SK-N-SH (cell line): ENCODE measurements at regions not wholly inside any gene's neighbourhood (a gene's known extent, or its start where the extent isn't known, plus 50 kb on each side); places are given as distances from the start of the nearest gene placed in this dataset.

Source experiments
- CTCF ChIA-PET: fragments of 300-600, 350-600 bp; formaldehyde crosslinking; extraction: SDS; loops from one replicate; lab custom pipeline; 2021; lab: Yijun Ruan, JAX
- POLR2A ChIA-PET: fragments of 350-600 bp; sonication (Branson Sonifier 250); formaldehyde crosslinking; extraction: SDS; loops from one replicate; lab custom pipeline; 2020; ENCODE audit warnings: antibody characterized with exemption, inconsistent platforms; lab: Yijun Ruan, JAX
- DNase-seq: peaks from one replicate; pipeline ENCODE4 v3.0.0; 2012
- H2AFZ ChIP-seq: fragments of 200-600 bp; sonication (generic); 2 replicates; pipeline ENCODE4 v1.8.1; 2016; ENCODE audit warnings: antibody characterized with exemption, mild to moderate bottlenecking, low read depth
- H3F3A ChIP-seq: fragments of 200-600 bp; sonication (generic); replicated peaks from 2 replicates; pipeline ENCODE3; 2016; ENCODE audit warnings: antibody characterized with exemption, mild to moderate bottlenecking; ENCODE audit not compliant: insufficient read depth
- H3K27ac ChIP-seq, 2 experiments: fragments of 200-500 bp in 1 of 2; fragments of 200-600 bp in 1 of 2; sonication (Bioruptor generic) in 1 of 2; sonication (generic), shearing (Covaris generic) in 1 of 2; 2 replicates each; pipeline versions ENCODE4 v1.5.1 to v1.6.1; 2014 to 2016; ENCODE audit warnings: low read depth in 2 of 2, inconsistent platforms in 1 of 2, low read length in 1 of 2, mild to moderate bottlenecking in 1 of 2, mixed read lengths in 1 of 2
- H3K27me3 ChIP-seq: fragments of 200-600 bp; sonication (generic), shearing (Covaris generic); 2 replicates; pipeline ENCODE4 v1.6.1; 2016; ENCODE audit warnings: mixed run types; ENCODE audit not compliant: insufficient read depth
- H3K36me3 ChIP-seq, 2 experiments: fragments of 200-500 bp in 1 of 2; fragments of 200-600 bp in 1 of 2; sonication (Bioruptor generic) in 1 of 2; sonication (generic) in 1 of 2; replicated peaks in 1 of 2; 2 replicates each; pipeline versions ENCODE3 to v1.5.1; 2014 to 2016; ENCODE audit warnings: low read length in 1 of 2, mild to moderate bottlenecking in 1 of 2; ENCODE audit not compliant: insufficient read depth in 2 of 2, control insufficient read depth in 1 of 2
- H3K4me1 ChIP-seq, 2 experiments: fragments of 200-500 bp in 1 of 2; fragments of 200-600 bp in 1 of 2; sonication (Bioruptor generic) in 1 of 2; sonication (generic), shearing (Covaris generic) in 1 of 2; 2 replicates each; pipeline versions ENCODE4 v1.5.1 to v1.6.1; 2014 to 2016; ENCODE audit warnings: low read depth in 1 of 2, low read length in 1 of 2, mixed run types in 1 of 2; ENCODE audit not compliant: insufficient read depth in 2 of 2, control insufficient read depth in 1 of 2
- H3K4me2 ChIP-seq: fragments of 200-600 bp; sonication (generic), shearing (Covaris generic); 2 replicates; pipeline ENCODE4 v1.6.1; 2017; ENCODE audit warnings: mixed run types
- H3K4me3 ChIP-seq, 2 experiments: fragments of 200-500 bp in 1 of 2; fragments of 200-600 bp in 1 of 2; sonication (Bioruptor generic) in 1 of 2; sonication (generic), shearing (Covaris generic) in 1 of 2; 2 replicates each; pipeline versions ENCODE4 v1.5.1 to v1.8.1; 2014 to 2016; ENCODE audit warnings: low read depth in 2 of 2, inconsistent platforms in 1 of 2, low read length in 1 of 2, mild to moderate bottlenecking in 1 of 2, mixed read lengths in 1 of 2, moderate library complexity in 1 of 2
- H3K79me2 ChIP-seq: fragments of 200-600 bp; sonication (generic); 2 replicates; pipeline ENCODE4 v1.8.1; 2017; ENCODE audit warnings: mild to moderate bottlenecking; ENCODE audit not compliant: insufficient read depth
- H3K9ac ChIP-seq: fragments of 200-600 bp; sonication (generic); 2 replicates; pipeline ENCODE4 v1.6.1; 2017; ENCODE audit warnings: mixed run types
- H3K9me2 ChIP-seq: fragments of 200-600 bp; sonication (generic); 2 replicates; pipeline ENCODE4 v1.6.1; 2017; ENCODE audit warnings: mixed run types
- H3K9me3 ChIP-seq: fragments of 200-600 bp; sonication (generic); 2 replicates; pipeline ENCODE4 v1.6.1; 2017; ENCODE audit warnings: mixed run types, mild to moderate bottlenecking, moderate library complexity
- H4K20me1 ChIP-seq: fragments of 200-600 bp; sonication (generic); 2 replicates; pipeline ENCODE4 v1.6.1; 2017; ENCODE audit warnings: mild to moderate bottlenecking, mixed run types; ENCODE audit not compliant: insufficient read depth
- CHD2 ChIP-seq: fragments of 150-350 bp; IDR thresholded peaks from 2 replicates; pipeline ENCODE4 v1.6.1; 2018; ENCODE audit warnings: low read length; ENCODE audit not compliant: partially characterized antibody
- ELF1 ChIP-seq: IDR thresholded peaks from 2 replicates; pipeline ENCODE4 v1.4.0; 2012
- EP300 ChIP-seq, 2 experiments: IDR thresholded peaks; 2 replicates each; pipeline versions ENCODE4 v1.4.0 to v1.6.1; 2012; ENCODE audit warnings: borderline replicate concordance in 1 of 2, low read depth in 1 of 2, low read length in 1 of 2
- EZH2phosphoT487 ChIP-seq: fragments of 200-600 bp; sonication (generic); IDR thresholded peaks from 2 replicates; pipeline ENCODE4 v1.6.1; 2017; ENCODE audit warnings: low read depth, mixed run types, mild to moderate bottlenecking, antibody characterized with exemption, moderate library complexity, borderline replicate concordance
- FOSL2 ChIP-seq: IDR thresholded peaks from 2 replicates; pipeline ENCODE4 v1.4.0; 2012; ENCODE audit warnings: low read depth, mild to moderate bottlenecking, moderate library complexity, borderline replicate concordance
- FOXJ3 ChIP-seq: sonication (generic); formaldehyde crosslinking; IDR thresholded peaks from 2 replicates; pipeline ENCODE4 v1.5.1; 2020; ENCODE audit warnings: mild to moderate bottlenecking, missing genetic modification reagents
- GABPA ChIP-seq: IDR thresholded peaks from 2 replicates; pipeline ENCODE4 v1.4.0; 2012; ENCODE audit warnings: low read depth, mild to moderate bottlenecking
- GATA2 ChIP-seq: sonication (generic); formaldehyde crosslinking; IDR thresholded peaks from 2 replicates; pipeline ENCODE4 v1.5.0; 2020; ENCODE audit warnings: mild to moderate bottlenecking, missing genetic modification reagents
- MAX ChIP-seq: IDR thresholded peaks from 2 replicates; pipeline ENCODE4 v1.4.0; 2012; ENCODE audit warnings: low read depth
- NRF1 ChIP-seq: IDR thresholded peaks from 2 replicates; pipeline ENCODE4 v1.6.1; 2012; ENCODE audit warnings: low read depth, mild to moderate bottlenecking, low read length
- REST ChIP-seq: IDR thresholded peaks from 2 replicates; pipeline ENCODE4 v1.6.1; 2012; ENCODE audit warnings: mild to moderate bottlenecking, low read depth, low read length, moderate library complexity
- TEAD4 ChIP-seq: IDR thresholded peaks from 2 replicates; pipeline ENCODE4 v1.4.0; 2012; ENCODE audit warnings: mild to moderate bottlenecking, borderline replicate concordance; ENCODE audit not compliant: insufficient read depth
- WGBS: methylation state at CpG from one replicate; pipeline ENCODE4 v1.1.6; 2017; ENCODE audit warnings: low lambda C conversion rate; 5-methylcytosine and 5-hydroxymethylcytosine counted together
- TF ChIP-seq, protein P1 (sequence below): fragments of 200-600 bp; sonication (generic); IDR thresholded peaks from 2 replicates; pipeline ENCODE4 v1.6.1; 2017; ENCODE audit warnings: antibody characterized with exemption, mild to moderate bottlenecking, moderate library complexity

DNA sequence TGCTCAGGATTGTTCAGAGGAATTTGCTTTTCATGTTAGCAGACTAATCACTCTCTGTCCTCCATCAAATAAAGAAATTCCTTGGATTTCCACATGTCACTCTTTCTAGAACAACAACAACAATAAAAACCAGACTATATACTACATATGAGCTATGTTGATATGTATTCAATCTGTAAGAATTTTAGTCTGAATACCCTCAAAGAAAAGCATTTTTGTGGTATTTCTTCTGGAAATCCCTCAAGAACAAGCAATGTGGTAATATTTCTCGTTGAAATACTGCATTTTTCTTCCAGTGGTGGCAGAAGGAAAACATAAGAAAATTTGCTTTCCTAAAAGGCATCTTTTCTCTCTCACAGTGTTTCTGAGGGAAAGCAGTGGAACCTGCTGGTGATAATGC lies 312.6 kb upstream of the RSPO3 start:
- Histone ChIP-seq H2AFZ (no peak overlapping the region), H3K4me3 (no peak overlapping the region)
- no peak for DNase-seq
- no peak for TF ChIP-seq CHD2
- no peak for TF ChIP-seq EP300 (IDR thresholded peaks at IDR 0.05; ENCODE audit: borderline replicate concordance in 1 of 2, low read depth in 1 of 2, low read length in 1 of 2)
- TF ChIP-seq FOXJ3 (CRISPR knock-in tag) = no peak
- no peak for TF ChIP-seq REST
- TF ChIP-seq, all 33 proteins: peak for 0
- Histone ChIP-seq H3K27me3 (peaks cover 19% of the 10 kb centered on the region), H3K9me2 (no peaks in the 10 kb centered on the region), H4K20me1 (no peaks in the 10 kb centered on the region), H3K79me2 (no peaks in the 10 kb centered on the region), H3K9me3 (no peaks in the 10 kb centered on the region), H3K4me2 (no peak overlapping the region), H3K4me1 (no peaks in the 10 kb centered on the region), H3K36me3 (no peaks in the 10 kb centered on the region), H3K9ac (no peak overlapping the region), H3F3A (no peaks in the 10 kb centered on the region), H3K27ac (no peak overlapping the region)
- ChIA-PET POLR2A (no interaction called here), CTCF (interaction anchor here (3.2 kb wide), 1 partner anchor 23 kb away, joined by 11 read pairs; no protein-coding TSS in a partner anchor)
- 3% methylated on average over 1 of the region's 1 CpG for WGBS

- Histone ChIP-seq H3K9ac (no peak overlapping the region), H3K27me3 (peaks cover 14% of the 10 kb centered on the region), H4K20me1 (no peaks in the 10 kb centered on the region), H3F3A (no peaks in the 10 kb centered on the region), H3K9me3 (no peaks in the 10 kb centered on the region), H3K79me2 (no peaks in the 10 kb centered on the region), H3K4me3 (no peak overlapping the region), H3K27ac (no peak overlapping the region), H3K4me2 (no peak overlapping the region), H2AFZ (no peak overlapping the region), H3K36me3 (no peaks in the 10 kb centered on the region), H3K4me1 (no peaks in the 10 kb centered on the region), H3K9me2 (no peaks in the 10 kb centered on the region)
- TF ChIP-seq MAX = no peak
- no peak for TF ChIP-seq TEAD4
- no peak for TF ChIP-seq ELF1
- TF ChIP-seq, protein P1, sequence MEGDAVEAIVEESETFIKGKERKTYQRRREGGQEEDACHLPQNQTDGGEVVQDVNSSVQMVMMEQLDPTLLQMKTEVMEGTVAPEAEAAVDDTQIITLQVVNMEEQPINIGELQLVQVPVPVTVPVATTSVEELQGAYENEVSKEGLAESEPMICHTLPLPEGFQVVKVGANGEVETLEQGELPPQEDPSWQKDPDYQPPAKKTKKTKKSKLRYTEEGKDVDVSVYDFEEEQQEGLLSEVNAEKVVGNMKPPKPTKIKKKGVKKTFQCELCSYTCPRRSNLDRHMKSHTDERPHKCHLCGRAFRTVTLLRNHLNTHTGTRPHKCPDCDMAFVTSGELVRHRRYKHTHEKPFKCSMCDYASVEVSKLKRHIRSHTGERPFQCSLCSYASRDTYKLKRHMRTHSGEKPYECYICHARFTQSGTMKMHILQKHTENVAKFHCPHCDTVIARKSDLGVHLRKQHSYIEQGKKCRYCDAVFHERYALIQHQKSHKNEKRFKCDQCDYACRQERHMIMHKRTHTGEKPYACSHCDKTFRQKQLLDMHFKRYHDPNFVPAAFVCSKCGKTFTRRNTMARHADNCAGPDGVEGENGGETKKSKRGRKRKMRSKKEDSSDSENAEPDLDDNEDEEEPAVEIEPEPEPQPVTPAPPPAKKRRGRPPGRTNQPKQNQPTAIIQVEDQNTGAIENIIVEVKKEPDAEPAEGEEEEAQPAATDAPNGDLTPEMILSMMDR = no peak
- no peak for TF ChIP-seq NRF1
- no peak for TF ChIP-seq EZH2phosphoT487
- TF ChIP-seq FOSL2 = no peak
- no peak for TF ChIP-seq GABPA
- no peak for TF ChIP-seq GATA2 (CRISPR knock-in tag)
- no peak for DNase-seq
- 8% methylated on average over 1 of the region's 1 CpG for WGBS
- POLR2A ChIA-PET = no interaction called here
- CTCF ChIA-PET = no interaction called here
Observed at GRCh38 chr6:126807876-126808275, 310.6 kb upstream of the RSPO3 start.
